IMR-90 (cell line): ENCODE measurements at regions not wholly inside any gene's neighbourhood (a gene's known extent, or its start where the extent isn't known, plus 50 kb on each side); places are given as distances from the start of the nearest gene placed in this dataset.

Source experiments
- ATAC-seq: fragments of 200-7000 bp; cut with Tn5 transposase; 2 replicates; pipeline ENCODE4 v1.9.1; 2020; ENCODE audit warnings: low read depth, mild to moderate bottlenecking, moderate library complexity
- BruUV-seq: library from RNA; stranded (reverse); fragments of 400-500 nt; replicated peaks from 2 replicates; lab custom pipeline; 2021; lab: Mats Ljungman, UMichigan
- CTCF ChIA-PET: fragments of 300-600 bp; formaldehyde crosslinking; extraction: SDS; loops from one replicate; lab custom pipeline; 2021; ENCODE audit warnings: antibody characterized with exemption; lab: Yijun Ruan, JAX
- POLR2A ChIA-PET: fragments of 300-600 bp; sonication (Branson Sonifier 250); formaldehyde crosslinking; loops from one replicate; lab custom pipeline; 2022; ENCODE audit warnings: antibody characterized with exemption; ENCODE audit not compliant: unreplicated experiment; lab: Charles Lee
- DNase-seq: peaks from one replicate; pipeline ENCODE4 v3.0.0; 2013
- H2AFZ ChIP-seq: replicated peaks from 2 replicates; pipeline ENCODE3; 2013; ENCODE audit warnings: low read length, mild to moderate bottlenecking; ENCODE audit not compliant: poor library complexity
- H2AK5ac ChIP-seq: 2 replicates; pipeline ENCODE4 v1.6.1; 2013; ENCODE audit warnings: low read depth, low read length, inconsistent platforms
- H2AK9ac ChIP-seq: replicated peaks from 2 replicates; pipeline ENCODE3; 2013; ENCODE audit warnings: mild to moderate bottlenecking, low read depth, low read length, moderate library complexity; ENCODE audit not compliant: poor library complexity
- H2BK120ac ChIP-seq: 2 replicates; pipeline ENCODE4 v1.6.1; 2013; ENCODE audit warnings: low read depth, low read length, inconsistent platforms
- H2BK15ac ChIP-seq: 3 replicates; pipeline ENCODE4 v1.6.1; 2013; ENCODE audit warnings: low read depth, low read length, inconsistent platforms
- H2BK20ac ChIP-seq: 2 replicates; pipeline ENCODE4 v1.6.1; 2013; ENCODE audit warnings: low read depth, mild to moderate bottlenecking, inconsistent platforms, low read length, moderate library complexity
- H2BK5ac ChIP-seq: 2 replicates; pipeline ENCODE4 v1.6.1; 2013; ENCODE audit warnings: mild to moderate bottlenecking, low read depth, low read length, inconsistent platforms; ENCODE audit not compliant: poor library complexity, severe bottlenecking
- H3K14ac ChIP-seq: replicated peaks from 2 replicates; pipeline ENCODE4 v1.6.1; 2013; ENCODE audit warnings: low read depth, low read length, inconsistent platforms
- H3K18ac ChIP-seq: 2 replicates; pipeline ENCODE4 v1.6.1; 2013; ENCODE audit warnings: low read depth, low read length, control low read depth
- H3K23ac ChIP-seq: 2 replicates; pipeline ENCODE4 v1.6.1; 2013; ENCODE audit warnings: low read depth, low read length, inconsistent platforms
- H3K27ac ChIP-seq: 2 replicates; pipeline ENCODE4 v1.5.1; 2013; ENCODE audit warnings: mild to moderate bottlenecking, control low read depth, low read length; ENCODE audit not compliant: insufficient read depth
- H3K27me3 ChIP-seq: 2 replicates; pipeline ENCODE4 v1.6.1; 2013; ENCODE audit warnings: low read length; ENCODE audit not compliant: control insufficient read depth, insufficient read depth
- H3K36me3 ChIP-seq: 2 replicates; pipeline ENCODE4 v1.6.1; 2013; ENCODE audit warnings: low read length, mixed read lengths; ENCODE audit not compliant: control insufficient read depth, insufficient read depth
- H3K4ac ChIP-seq: 2 replicates; pipeline ENCODE4 v1.6.1; 2013; ENCODE audit warnings: low read depth, low read length, inconsistent platforms
- H3K4me1 ChIP-seq: 2 replicates; pipeline ENCODE4 v1.6.1; 2013; ENCODE audit warnings: low read length, mixed read lengths; ENCODE audit not compliant: control insufficient read depth, insufficient read depth
- H3K4me2 ChIP-seq: 2 replicates; pipeline ENCODE4 v1.6.1; 2013; ENCODE audit warnings: low read depth, mild to moderate bottlenecking, control low read depth, low read length, moderate library complexity
- H3K4me3 ChIP-seq: 2 replicates; pipeline ENCODE4 v1.5.1; 2013; ENCODE audit warnings: low read depth, mild to moderate bottlenecking, control low read depth, low read length, moderate library complexity; ENCODE audit not compliant: insufficient read depth
- H3K56ac ChIP-seq: 2 replicates; pipeline ENCODE4 v1.6.1; 2013; ENCODE audit warnings: low read length, inconsistent platforms; ENCODE audit not compliant: insufficient read depth; ENCODE audit errors: extremely low read depth
- H3K79me1 ChIP-seq, 2 experiments: 2 replicates each; pipeline ENCODE4 v1.6.1; 2013; ENCODE audit warnings: low read length in 2 of 2, inconsistent platforms in 1 of 2, low read depth in 1 of 2
- H3K9ac ChIP-seq: 2 replicates; pipeline ENCODE4 v1.6.1; 2013; ENCODE audit warnings: low read depth, low read length, control low read depth
- H3K9me1 ChIP-seq: 2 replicates; pipeline ENCODE4 v1.6.1; 2013; ENCODE audit warnings: low read length, inconsistent platforms; ENCODE audit not compliant: insufficient read depth
- H3K9me3 ChIP-seq: 2 replicates; pipeline ENCODE4 v1.6.1; 2013; ENCODE audit warnings: low read length; ENCODE audit not compliant: control insufficient read depth, insufficient read depth
- H4K20me1 ChIP-seq: 2 replicates; pipeline ENCODE4 v1.6.1; 2013; ENCODE audit warnings: low read length, inconsistent platforms; ENCODE audit not compliant: insufficient read depth
- H4K5ac ChIP-seq: 2 replicates; pipeline ENCODE4 v1.6.1; 2013; ENCODE audit warnings: mild to moderate bottlenecking, low read depth, low read length, control low read depth
- H4K8ac ChIP-seq, 2 experiments: 2 replicates each; pipeline ENCODE4 v1.6.1; 2013; ENCODE audit warnings: low read depth in 2 of 2, low read length in 2 of 2, control low read depth in 1 of 2, inconsistent platforms in 1 of 2
- H4K91ac ChIP-seq: 2 replicates; pipeline ENCODE4 v1.6.1; 2013; ENCODE audit warnings: low read depth, low read length, inconsistent platforms; ENCODE audit not compliant: insufficient read depth
- BHLHE40 ChIP-seq: fragments of 150-350 bp; IDR thresholded peaks from 2 replicates; pipeline ENCODE4 v1.6.1; 2016; ENCODE audit warnings: mild to moderate bottlenecking, low read depth, low read length
- CEBPB ChIP-seq: IDR thresholded peaks from 2 replicates; pipeline ENCODE4 v1.6.1; 2012; ENCODE audit warnings: low read depth, low read length, improper control_type of control experiment
- CHD1 ChIP-seq: IDR thresholded peaks from 2 replicates; pipeline ENCODE4 v1.6.1; 2012; ENCODE audit warnings: low read depth, low read length, improper control_type of control experiment
- CTCF ChIP-seq: conservative IDR thresholded peaks from 2 replicates; pipeline ENCODE4 v1.5.1; 2012; ENCODE audit warnings: mild to moderate bottlenecking, low read depth, low read length, improper control_type of control experiment
- ELK1 ChIP-seq: fragments of 150-350 bp; IDR thresholded peaks from 2 replicates; pipeline ENCODE4 v1.6.1; 2016; ENCODE audit warnings: low read depth, mild to moderate bottlenecking, low read length, moderate library complexity, borderline replicate concordance
- FOS ChIP-seq: fragments of 150-350 bp; IDR thresholded peaks from 2 replicates; pipeline ENCODE4 v1.6.1; 2016; ENCODE audit warnings: low read depth, low read length
- MAFK ChIP-seq: IDR thresholded peaks from 2 replicates; pipeline ENCODE4 v1.6.1; 2012; ENCODE audit warnings: low read depth, low read length, improper control_type of control experiment
- MAZ ChIP-seq: IDR thresholded peaks from 2 replicates; pipeline ENCODE4 v1.6.1; 2012; ENCODE audit warnings: low read depth, mild to moderate bottlenecking, low read length, improper control_type of control experiment, moderate library complexity, borderline replicate concordance
- MXI1 ChIP-seq: IDR thresholded peaks from 2 replicates; pipeline ENCODE4 v1.6.1; 2012; ENCODE audit warnings: low read depth, mild to moderate bottlenecking, low read length, moderate library complexity, borderline replicate concordance
- NFE2L2 ChIP-seq: fragments of 150-350 bp; IDR thresholded peaks from 2 replicates; pipeline ENCODE4 v1.6.1; 2016; ENCODE audit warnings: low read depth, mild to moderate bottlenecking, low read length
- POLR2A ChIP-seq: IDR thresholded peaks from 2 replicates; pipeline ENCODE4 v1.6.1; 2012; ENCODE audit warnings: mild to moderate bottlenecking, low read depth, low read length
- RAD21 ChIP-seq: IDR thresholded peaks from 2 replicates; pipeline ENCODE4 v1.6.1; 2012; ENCODE audit warnings: low read length, improper control_type of control experiment
- RCOR1 ChIP-seq: IDR thresholded peaks from 2 replicates; pipeline ENCODE4 v1.6.1; 2012; ENCODE audit warnings: mild to moderate bottlenecking, low read length, improper control_type of control experiment; ENCODE audit not compliant: insufficient replicate concordance
- RFX5 ChIP-seq: IDR thresholded peaks from 2 replicates; pipeline ENCODE4 v1.8.0; 2012; ENCODE audit warnings: low read depth, mild to moderate bottlenecking, low read length, moderate library complexity
- SMC3 ChIP-seq: fragments of 150-350 bp; IDR thresholded peaks from 2 replicates; pipeline ENCODE4 v1.6.1; 2016; ENCODE audit warnings: low read depth, mild to moderate bottlenecking, antibody characterized with exemption, low read length, moderate library complexity
- WGBS, 2 experiments: methylation state at CpG; one replicate each; pipeline versions ENCODE4 v1.1.5 to v1.1.7; 2013; ENCODE audit warnings: missing lambda C conversion rate in 2 of 2; ENCODE audit not compliant: insufficient read length in 1 of 2; ENCODE audit errors: extremely low coverage in 2 of 2; 5-methylcytosine and 5-hydroxymethylcytosine counted together
- dilution Hi-C: fragments of 300-500 bp; cut with HindIII; formaldehyde crosslinking; loops from one replicate; pipeline ENCODE4 v1.14.3; 2018; ENCODE audit warnings: low sequenced_read_pairs; ENCODE audit not compliant: unreplicated experiment
- in situ Hi-C: fragments of 300-500 bp; cut with MboI; formaldehyde crosslinking; loops from 3 replicates; pipeline ENCODE4 v1.14.3; 2019; ENCODE audit warnings: low sequenced_read_pairs, inconsistent platforms, mixed read lengths
- intact Hi-C: fragments of 100-400 bp; cut with micrococcal nuclease; formaldehyde crosslinking; loops from 2 replicates; pipeline ENCODE4 v1.10.0; 2022
- TF ChIP-seq, protein P1 (sequence below): fragments of 150-350 bp; IDR thresholded peaks from 2 replicates; pipeline ENCODE4 v1.6.1; 2017; ENCODE audit warnings: mild to moderate bottlenecking, antibody characterized with exemption, low read length, low read depth

DNA sequence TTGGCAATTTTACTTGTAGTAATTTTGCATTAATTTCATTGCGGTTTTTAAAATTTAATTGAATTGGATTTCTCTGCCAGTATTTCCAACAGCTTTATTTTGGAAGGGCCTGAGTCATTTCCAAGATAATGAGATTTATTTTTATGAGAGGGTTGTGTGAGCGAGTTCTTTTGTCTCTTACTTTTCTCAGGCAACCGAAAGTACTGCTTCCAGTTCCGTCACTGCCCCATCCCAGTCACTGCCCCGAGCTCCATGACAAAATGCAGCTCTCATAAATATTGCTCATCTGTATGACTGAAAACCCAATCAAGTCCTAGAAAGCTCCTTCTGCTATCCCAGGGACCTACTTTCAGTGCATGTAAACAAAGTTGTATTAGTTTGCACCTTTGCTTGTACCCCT lies 468.4 kb upstream of the SEMA3D start:
- TF ChIP-seq CEBPB (no peak), MAFK (no peak), MXI1 (no peak), RAD21 (no peak), NFE2L2 (no peak), POLR2A (no peak), RFX5 (no peak), FOS (no peak), SMC3 (no peak), ELK1 (no peak), CTCF (no peak), MAZ (no peak), BHLHE40 (no peak), CHD1 (no peak), RCOR1 (no peak)
- TF ChIP-seq, protein P1, sequence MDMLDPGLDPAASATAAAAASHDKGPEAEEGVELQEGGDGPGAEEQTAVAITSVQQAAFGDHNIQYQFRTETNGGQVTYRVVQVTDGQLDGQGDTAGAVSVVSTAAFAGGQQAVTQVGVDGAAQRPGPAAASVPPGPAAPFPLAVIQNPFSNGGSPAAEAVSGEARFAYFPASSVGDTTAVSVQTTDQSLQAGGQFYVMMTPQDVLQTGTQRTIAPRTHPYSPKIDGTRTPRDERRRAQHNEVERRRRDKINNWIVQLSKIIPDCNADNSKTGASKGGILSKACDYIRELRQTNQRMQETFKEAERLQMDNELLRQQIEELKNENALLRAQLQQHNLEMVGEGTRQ: no peak
- Histone ChIP-seq H3K23ac (no peak overlapping the region), H2AK5ac (no peak overlapping the region), H3K27ac (no peak overlapping the region), H3K56ac (no peak overlapping the region), H3K27me3 (no peaks in the 10 kb centered on the region), H3K9ac (no peak overlapping the region), H4K5ac (no peak overlapping the region), H3K4ac (no peak overlapping the region), H3K14ac (no peak overlapping the region), H3K18ac (no peak overlapping the region), H3K4me3 (no peak overlapping the region), H3K4me2 (no peak overlapping the region), H2AK9ac (no peak overlapping the region), H2AFZ (no peak overlapping the region), H4K20me1 (no peaks in the 10 kb centered on the region), H3K4me1 (no peaks in the 10 kb centered on the region), H2BK120ac (no peak overlapping the region), H2BK15ac (no peak overlapping the region), H3K36me3 (no peaks in the 10 kb centered on the region), H3K79me1 (no peaks in the 10 kb centered on the region), H3K9me3 (no peaks in the 10 kb centered on the region), H2BK20ac (no peak overlapping the region), H4K8ac (no peak overlapping the region), H3K9me1 (no peaks in the 10 kb centered on the region), H2BK5ac (no peak overlapping the region), H4K91ac (no peak overlapping the region)
- BruUV-seq: no TSS peak
- in situ Hi-C loops (no loop called here), dilution Hi-C loops (no loop called here), intact Hi-C loops (no loop called here)
- 100% methylated on average over 2 of the region's 5 CpGs; no CpG with 5 or more reads in 1 of the 2 experiments for WGBS, 2 experiments
- DNase-seq (no peak), ATAC-seq (no peak)
- POLR2A ChIA-PET: no interaction called here
- CTCF ChIA-PET: no interaction called here
